ENCODE measurements at regions not wholly inside any gene's neighbourhood (a gene's known extent, or its start where the extent isn't known, plus 50 kb on each side); places are given as distances from the start of the nearest gene placed in this dataset.

- no peak for TF ChIP-seq EZH2 (IDR thresholded peaks at IDR 0.05; ENCODE audit: borderline replicate concordance, low read length)
- TF ChIP-seq, protein P1, sequence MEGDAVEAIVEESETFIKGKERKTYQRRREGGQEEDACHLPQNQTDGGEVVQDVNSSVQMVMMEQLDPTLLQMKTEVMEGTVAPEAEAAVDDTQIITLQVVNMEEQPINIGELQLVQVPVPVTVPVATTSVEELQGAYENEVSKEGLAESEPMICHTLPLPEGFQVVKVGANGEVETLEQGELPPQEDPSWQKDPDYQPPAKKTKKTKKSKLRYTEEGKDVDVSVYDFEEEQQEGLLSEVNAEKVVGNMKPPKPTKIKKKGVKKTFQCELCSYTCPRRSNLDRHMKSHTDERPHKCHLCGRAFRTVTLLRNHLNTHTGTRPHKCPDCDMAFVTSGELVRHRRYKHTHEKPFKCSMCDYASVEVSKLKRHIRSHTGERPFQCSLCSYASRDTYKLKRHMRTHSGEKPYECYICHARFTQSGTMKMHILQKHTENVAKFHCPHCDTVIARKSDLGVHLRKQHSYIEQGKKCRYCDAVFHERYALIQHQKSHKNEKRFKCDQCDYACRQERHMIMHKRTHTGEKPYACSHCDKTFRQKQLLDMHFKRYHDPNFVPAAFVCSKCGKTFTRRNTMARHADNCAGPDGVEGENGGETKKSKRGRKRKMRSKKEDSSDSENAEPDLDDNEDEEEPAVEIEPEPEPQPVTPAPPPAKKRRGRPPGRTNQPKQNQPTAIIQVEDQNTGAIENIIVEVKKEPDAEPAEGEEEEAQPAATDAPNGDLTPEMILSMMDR (conservative IDR thresholded peaks at IDR 0.05 in 1 of 2, IDR thresholded peaks at IDR 0.05 in 1 of 2; ENCODE audit: extremely low read depth in 1 of 2, insufficient read depth in 1 of 2, low read depth in 1 of 2, low read length in 2 of 2), result no peak
These were observed 170.9 kb downstream of the DUSP6 start for GRCh38 chr12:89181271-89181920.

All from mammary epithelial cell (primary cell).